IPS-20b (cell line): ENCODE measurements at regions not wholly inside any gene's neighbourhood (a gene's known extent, or its start where the extent isn't known, plus 50 kb on each side); places are given as distances from the start of the nearest gene placed in this dataset.

Source experiments
- H3K27ac ChIP-seq: one replicate; pipeline ENCODE4 v1.5.1; 2013; ENCODE audit warnings: low read length
- H3K27me3 ChIP-seq: 2 replicates; pipeline ENCODE4 v1.6.1; 2013; ENCODE audit warnings: mild to moderate bottlenecking, low read length, inconsistent platforms; ENCODE audit not compliant: insufficient read depth
- H3K36me3 ChIP-seq: 2 replicates; pipeline ENCODE4 v1.6.1; 2013; ENCODE audit warnings: low read depth, mild to moderate bottlenecking, inconsistent platforms, low read length, moderate library complexity; ENCODE audit not compliant: insufficient read depth
- H3K4me1 ChIP-seq: 2 replicates; pipeline ENCODE4 v1.6.1; 2013; ENCODE audit warnings: mild to moderate bottlenecking, control low read depth, inconsistent platforms, low read length, moderate library complexity; ENCODE audit not compliant: insufficient read depth
- H3K4me3 ChIP-seq: 2 replicates; pipeline ENCODE4 v1.5.1; 2013; ENCODE audit warnings: mild to moderate bottlenecking, low read length, inconsistent platforms
- H3K9ac ChIP-seq: 2 replicates; pipeline ENCODE4 v1.6.1; 2013; ENCODE audit warnings: low read depth, mild to moderate bottlenecking, inconsistent platforms, low read length, moderate library complexity
- H3K9me3 ChIP-seq: 2 replicates; pipeline ENCODE4 v1.6.1; 2013; ENCODE audit warnings: mild to moderate bottlenecking, low read depth, low read length, inconsistent platforms; ENCODE audit not compliant: insufficient read depth

- Histone ChIP-seq H3K9ac (no peak overlapping the region), H3K4me1 (no peaks in the 10 kb centered on the region), H3K27ac (no peak overlapping the region), H3K9me3 (no peaks in the 10 kb centered on the region), H3K27me3 (no peaks in the 10 kb centered on the region), H3K4me3 (no peak overlapping the region), H3K36me3 (no peaks in the 10 kb centered on the region)
Measured at GRCh38 chr5:54713923-54714581, 196.5 kb downstream of the SNX18 start.

- H3K9ac ChIP-seq = no peak overlapping the region
- no peaks in the 10 kb centered on the region for H3K4me1 ChIP-seq
- no peaks in the 10 kb centered on the region for H3K36me3 ChIP-seq
- no peak overlapping the region for H3K4me3 ChIP-seq
- H3K27ac ChIP-seq = no peak overlapping the region
- H3K9me3 ChIP-seq = no peaks in the 10 kb centered on the region
- no peaks in the 10 kb centered on the region for H3K27me3 ChIP-seq
Measured at GRCh38 chr5:54709096-54709495, 191.5 kb downstream of the SNX18 start.

- no peaks in the 10 kb centered on the region for H3K36me3 ChIP-seq
- no peak overlapping the region for H3K9ac ChIP-seq
- H3K27ac ChIP-seq = no peak overlapping the region
- no peaks in the 10 kb centered on the region for H3K27me3 ChIP-seq
- H3K9me3 ChIP-seq = no peaks in the 10 kb centered on the region
- H3K4me1 ChIP-seq = peaks cover 6% of the 10 kb centered on the region; the same call in 1 of the 2 replicates
- H3K4me3 ChIP-seq = no peak overlapping the region
Measured at GRCh38 chr5:54707841-54708240, 190.3 kb downstream of the SNX18 start.

- no peaks in the 10 kb centered on the region for H3K27me3 ChIP-seq
- H3K9ac ChIP-seq = no peak overlapping the region
- no peaks in the 10 kb centered on the region for H3K36me3 ChIP-seq
- H3K9me3 ChIP-seq = no peaks in the 10 kb centered on the region
- no peak overlapping the region for H3K4me3 ChIP-seq
- no peak overlapping the region for H3K27ac ChIP-seq
- peaks cover 7% of the 10 kb centered on the region; the same call in 1 of the 2 replicates for H3K4me1 ChIP-seq
Measured at GRCh38 chr5:54705994-54706653, 188.6 kb downstream of the SNX18 start.

GRCh38 chr5:54704825-54705224 lies 187.3 kb downstream of the SNX18 start:
- no peaks in the 10 kb centered on the region for H3K27me3 ChIP-seq
- no peak overlapping the region for H3K27ac ChIP-seq
- H3K36me3 ChIP-seq = no peaks in the 10 kb centered on the region
- no peak overlapping the region for H3K9ac ChIP-seq
- H3K4me1 ChIP-seq = peaks cover 7% of the 10 kb centered on the region; the same call in 1 of the 2 replicates
- no peaks in the 10 kb centered on the region for H3K9me3 ChIP-seq
- no peak overlapping the region for H3K4me3 ChIP-seq

- H3K27ac ChIP-seq = no peak overlapping the region
- H3K36me3 ChIP-seq = no peaks in the 10 kb centered on the region
Measured at GRCh38 chr5:54704333-54704732, 186.8 kb downstream of the SNX18 start.

GRCh38 chr5:54703565-54704255 lies 186.2 kb downstream of the SNX18 start:
- H3K27ac ChIP-seq = no peak overlapping the region
- no peaks in the 10 kb centered on the region for H3K27me3 ChIP-seq
- no peaks in the 10 kb centered on the region for H3K9me3 ChIP-seq
- no peak overlapping the region for H3K4me3 ChIP-seq
- peaks cover 7% of the 10 kb centered on the region; the same call in 1 of the 2 replicates for H3K4me1 ChIP-seq
- H3K36me3 ChIP-seq = no peaks in the 10 kb centered on the region
- no peak overlapping the region for H3K9ac ChIP-seq

More at GRCh38 chr5:54704333-54704732, 186.8 kb downstream of the SNX18 start:
- Histone ChIP-seq H3K9me3 (no peaks in the 10 kb centered on the region), H3K9ac (no peak overlapping the region), H3K27me3 (no peaks in the 10 kb centered on the region), H3K4me1 (peaks cover 7% of the 10 kb centered on the region; the same call in 1 of the 2 replicates), H3K4me3 (no peak overlapping the region)

GRCh38 chr5:54703133-54703532 lies 185.6 kb downstream of the SNX18 start:
- Histone ChIP-seq H3K9me3 (no peaks in the 10 kb centered on the region), H3K9ac (no peak overlapping the region), H3K27me3 (no peaks in the 10 kb centered on the region), H3K36me3 (no peaks in the 10 kb centered on the region), H3K4me1 (peaks cover 7% of the 10 kb centered on the region; the same call in 1 of the 2 replicates), H3K27ac (no peak overlapping the region), H3K4me3 (no peak overlapping the region)

GRCh38 chr5:54702470-54702869 lies 184.9 kb downstream of the SNX18 start:
- Histone ChIP-seq H3K4me1 (peaks cover 7% of the 10 kb centered on the region; the same call in 1 of the 2 replicates), H3K27ac (no peak overlapping the region), H3K27me3 (no peaks in the 10 kb centered on the region), H3K4me3 (no peak overlapping the region), H3K9ac (no peak overlapping the region), H3K9me3 (no peaks in the 10 kb centered on the region), H3K36me3 (no peaks in the 10 kb centered on the region)

- Histone ChIP-seq H3K4me3 (no peak overlapping the region), H3K9me3 (no peaks in the 10 kb centered on the region), H3K27ac (no peak overlapping the region), H3K27me3 (no peaks in the 10 kb centered on the region), H3K9ac (no peak overlapping the region), H3K4me1 (peaks cover 7% of the 10 kb centered on the region; the same call in 1 of the 2 replicates), H3K36me3 (no peaks in the 10 kb centered on the region)
Measured at GRCh38 chr5:54700986-54701578, 183.5 kb downstream of the SNX18 start.

GRCh38 chr5:54696931-54697330 lies 179.4 kb downstream of the SNX18 start:
- H3K27me3 ChIP-seq = no peaks in the 10 kb centered on the region
- no peak overlapping the region for H3K4me3 ChIP-seq
- no peaks in the 10 kb centered on the region for H3K4me1 ChIP-seq
- no peak overlapping the region for H3K9ac ChIP-seq
- no peak overlapping the region for H3K27ac ChIP-seq
- no peaks in the 10 kb centered on the region for H3K36me3 ChIP-seq
- no peaks in the 10 kb centered on the region for H3K9me3 ChIP-seq
